ENCODE measurements at regions not wholly inside any gene's neighbourhood (a gene's known extent, or its start where the extent isn't known, plus 50 kb on each side); places are given as distances from the start of the nearest gene placed in this dataset.

DNA sequence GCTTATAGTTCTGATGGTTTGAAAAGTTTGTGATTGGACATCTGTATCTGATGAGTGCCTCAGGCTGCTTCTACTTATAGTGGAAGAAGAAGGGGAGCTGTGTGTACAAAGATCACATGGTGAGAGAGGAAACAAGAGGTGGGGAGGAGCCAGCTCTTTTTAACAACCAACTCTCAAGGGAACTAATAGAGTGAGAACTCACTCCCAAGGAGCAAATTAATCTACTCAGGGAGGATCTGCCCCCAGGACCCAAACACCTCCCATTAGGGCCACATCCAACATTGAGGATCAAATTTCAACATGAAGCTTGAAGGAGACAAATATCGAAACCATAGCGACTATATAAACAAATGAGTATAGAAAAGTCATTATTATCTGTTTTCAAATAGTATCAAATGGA is 64.7 kb upstream of the PRLR start:
- CTCF ChIA-PET: no interaction called here
- POLR2A ChIA-PET: no interaction called here
- Mint-ChIP-seq H3K27ac (no peak overlapping the region), H3K27me3 (peaks cover 2% of the 10 kb centered on the region), H3K4me1 (peaks cover 3% of the 10 kb centered on the region), H3K9me3 (peaks cover 16% of the 10 kb centered on the region), H3K36me3 (ENCODE audit: low read depth) (no peaks in the 10 kb centered on the region), H3K4me3 (no peak overlapping the region)
- TF ChIP-seq, protein P1, sequence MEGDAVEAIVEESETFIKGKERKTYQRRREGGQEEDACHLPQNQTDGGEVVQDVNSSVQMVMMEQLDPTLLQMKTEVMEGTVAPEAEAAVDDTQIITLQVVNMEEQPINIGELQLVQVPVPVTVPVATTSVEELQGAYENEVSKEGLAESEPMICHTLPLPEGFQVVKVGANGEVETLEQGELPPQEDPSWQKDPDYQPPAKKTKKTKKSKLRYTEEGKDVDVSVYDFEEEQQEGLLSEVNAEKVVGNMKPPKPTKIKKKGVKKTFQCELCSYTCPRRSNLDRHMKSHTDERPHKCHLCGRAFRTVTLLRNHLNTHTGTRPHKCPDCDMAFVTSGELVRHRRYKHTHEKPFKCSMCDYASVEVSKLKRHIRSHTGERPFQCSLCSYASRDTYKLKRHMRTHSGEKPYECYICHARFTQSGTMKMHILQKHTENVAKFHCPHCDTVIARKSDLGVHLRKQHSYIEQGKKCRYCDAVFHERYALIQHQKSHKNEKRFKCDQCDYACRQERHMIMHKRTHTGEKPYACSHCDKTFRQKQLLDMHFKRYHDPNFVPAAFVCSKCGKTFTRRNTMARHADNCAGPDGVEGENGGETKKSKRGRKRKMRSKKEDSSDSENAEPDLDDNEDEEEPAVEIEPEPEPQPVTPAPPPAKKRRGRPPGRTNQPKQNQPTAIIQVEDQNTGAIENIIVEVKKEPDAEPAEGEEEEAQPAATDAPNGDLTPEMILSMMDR (IDR thresholded peaks at IDR 0.05): no peak
- intact Hi-C loops (cut with micrococcal nuclease): no loop called here
- ATAC-seq (ENCODE audit: low read depth) (no peak), DNase-seq (no peak)

DNA sequence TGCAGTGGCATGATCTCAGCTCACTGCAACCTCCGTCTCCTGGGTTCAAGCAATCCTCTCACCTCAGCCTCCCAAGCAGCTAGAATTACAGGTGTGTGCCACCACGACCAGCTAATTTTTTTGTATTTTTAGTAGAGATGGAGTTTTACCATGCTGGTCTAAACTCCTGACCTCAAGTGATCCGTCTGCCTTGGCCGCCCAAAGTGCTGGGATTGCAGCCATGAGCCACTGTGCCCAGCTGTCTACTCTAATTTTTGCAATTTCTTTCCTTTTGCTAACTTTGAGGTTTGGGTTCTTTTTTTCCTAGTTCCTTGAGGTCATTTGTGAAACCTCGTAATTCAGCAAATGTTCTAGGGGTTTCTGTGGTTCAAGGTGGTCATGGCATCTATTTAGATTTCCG is 63.7 kb upstream of the PRLR start:
- Mint-ChIP-seq H3K4me3 (no peak overlapping the region), H3K27me3 (peaks cover 2% of the 10 kb centered on the region), H3K4me1 (peaks cover 3% of the 10 kb centered on the region), H3K27ac (no peak overlapping the region), H3K9me3 (peaks cover 16% of the 10 kb centered on the region), H3K36me3 (ENCODE audit: low read depth) (no peaks in the 10 kb centered on the region)
- DNase-seq: no peak
- CTCF ChIA-PET: no interaction called here
- TF ChIP-seq, protein P1 (IDR thresholded peaks at IDR 0.05): no peak
- POLR2A ChIA-PET: no interaction called here
- ATAC-seq (ENCODE audit: low read depth): no peak
- intact Hi-C loops (cut with micrococcal nuclease): no loop called here

DNA sequence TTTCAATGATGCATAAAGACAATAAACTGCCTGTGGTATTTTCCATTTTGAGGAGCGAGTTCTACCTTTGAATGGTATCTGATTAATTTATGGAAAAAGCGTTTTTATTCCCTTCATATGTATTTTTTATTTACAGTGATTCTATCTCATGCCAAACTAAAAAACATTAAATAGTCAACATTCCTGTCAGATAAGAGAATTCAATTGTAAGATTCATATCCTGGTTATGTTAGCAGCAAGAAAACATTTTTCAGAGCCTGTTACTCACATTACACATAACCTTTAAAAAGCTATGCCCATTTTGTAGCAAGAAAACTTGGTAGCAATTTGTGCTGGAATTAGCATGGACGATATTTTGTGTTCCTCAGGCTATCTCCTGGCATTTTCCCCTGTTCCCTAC is 55.1 kb upstream of the PRLR start:
- POLR2A ChIA-PET: no interaction called here
- no peak for DNase-seq
- TF ChIP-seq, protein P1 (IDR thresholded peaks at IDR 0.05): no peak
- Mint-ChIP-seq H3K27ac (no peak overlapping the region), H3K4me3 (no peak overlapping the region), H3K4me1 (no peaks in the 10 kb centered on the region), H3K36me3 (ENCODE audit: low read depth) (no peaks in the 10 kb centered on the region), H3K27me3 (no peaks in the 10 kb centered on the region), H3K9me3 (peaks cover 3% of the 10 kb centered on the region)
- intact Hi-C loops (cut with micrococcal nuclease): no loop called here
- no peak for ATAC-seq (ENCODE audit: low read depth)
- CTCF ChIA-PET: no interaction called here

DNA sequence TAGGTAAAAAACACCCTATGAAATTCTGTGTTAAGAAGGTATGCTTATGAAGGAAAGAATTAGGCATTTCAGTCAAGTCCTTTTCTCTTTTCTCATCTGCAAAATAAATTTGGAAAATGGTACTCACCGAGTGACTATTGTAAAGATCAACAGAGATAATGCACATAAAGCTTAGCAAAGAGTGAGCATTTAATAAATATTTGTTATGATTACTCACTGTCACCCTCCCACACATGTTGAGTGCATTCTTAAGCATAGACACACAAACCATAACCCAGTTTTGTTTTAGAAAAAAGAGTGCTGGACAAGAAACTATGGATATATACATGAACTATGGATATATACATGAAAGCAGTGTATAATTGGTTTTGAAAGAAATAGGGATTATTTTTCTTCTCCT is 54.7 kb upstream of the PRLR start:
- ChIA-PET CTCF (no interaction called here), POLR2A (no interaction called here)
- ATAC-seq (ENCODE audit: low read depth) (no peak), DNase-seq (no peak)
- Mint-ChIP-seq H3K27me3 (no peaks in the 10 kb centered on the region), H3K4me3 (no peak overlapping the region), H3K27ac (no peak overlapping the region), H3K4me1 (no peaks in the 10 kb centered on the region), H3K9me3 (peaks cover 3% of the 10 kb centered on the region), H3K36me3 (ENCODE audit: low read depth) (no peaks in the 10 kb centered on the region)
- TF ChIP-seq, protein P1 (IDR thresholded peaks at IDR 0.05): no peak
- intact Hi-C loops (cut with micrococcal nuclease): no loop called here

DNA sequence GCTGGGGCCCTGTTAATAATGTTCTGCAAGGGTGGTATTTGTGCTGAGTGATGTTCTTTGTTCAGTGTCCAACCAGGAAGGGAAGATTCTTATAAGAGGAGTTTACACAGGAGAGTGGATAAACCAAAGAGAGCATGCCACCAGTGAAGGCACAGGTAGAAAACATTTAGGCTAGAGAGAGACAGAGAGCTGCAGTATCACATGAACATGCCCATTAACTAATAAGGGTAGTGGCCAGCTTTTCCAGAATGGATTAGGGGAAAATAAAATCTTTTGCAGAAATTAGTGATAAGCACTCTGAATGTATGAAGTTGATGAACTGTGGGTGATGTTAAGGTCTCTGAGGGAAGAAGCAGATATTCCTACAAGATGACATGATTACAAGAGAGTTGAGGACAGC is 54.1 kb upstream of the PRLR start:
- intact Hi-C loops (cut with micrococcal nuclease): no loop called here
- Mint-ChIP-seq H3K27me3 (no peaks in the 10 kb centered on the region), H3K4me3 (no peak overlapping the region), H3K27ac (no peak overlapping the region), H3K36me3 (ENCODE audit: low read depth) (no peaks in the 10 kb centered on the region), H3K9me3 (peaks cover 3% of the 10 kb centered on the region), H3K4me1 (no peaks in the 10 kb centered on the region)
- ChIA-PET POLR2A (no interaction called here), CTCF (no interaction called here)
- TF ChIP-seq, protein P1 (IDR thresholded peaks at IDR 0.05): no peak
- no peak for ATAC-seq (ENCODE audit: low read depth)
- no peak for DNase-seq

Measured in activated B cell treated with CpG ODN at 0.5 μM for 24 hours (primary cell).